ENCODE measurements at regions not wholly inside any gene's neighbourhood (a gene's known extent, or its start where the extent isn't known, plus 50 kb on each side); places are given as distances from the start of the nearest gene placed in this dataset.

GRCh38 chr2:5520463-5520972, 171.7 kb upstream of the SOX11 start:
- no peak for DNase-seq (ENCODE audit: low spot score)

- no peak for DNase-seq (ENCODE audit: low spot score)
Observed at GRCh38 chr2:5521461-5521860, 170.7 kb upstream of the SOX11 start.

GRCh38 chr2:5524551-5524950, 167.6 kb upstream of the SOX11 start:
- no peak for DNase-seq (ENCODE audit: low spot score)

GRCh38 chr2:5528706-5529105, 163.5 kb upstream of the SOX11 start:
- no peak for DNase-seq (ENCODE audit: low spot score)

- DNase-seq (ENCODE audit: low spot score): no peak
Observed at GRCh38 chr2:5530011-5530696, 162.0 kb upstream of the SOX11 start.

- DNase-seq (ENCODE audit: low spot score): no peak
Observed at GRCh38 chr2:5535301-5535700, 156.9 kb upstream of the SOX11 start.

- DNase-seq (ENCODE audit: low spot score): no peak
Observed at GRCh38 chr2:5537180-5537688, 154.9 kb upstream of the SOX11 start.

GRCh38 chr2:5538313-5538712, 153.9 kb upstream of the SOX11 start:
- DNase-seq (ENCODE audit: low spot score): no peak

- no peak for DNase-seq (ENCODE audit: low spot score)
Observed at GRCh38 chr2:5538772-5539171, 153.4 kb upstream of the SOX11 start.

- no peak for DNase-seq (ENCODE audit: low spot score)
Observed at GRCh38 chr2:5539282-5540165, 152.7 kb upstream of the SOX11 start.

- DNase-seq (ENCODE audit: low spot score): no peak
Observed at GRCh38 chr2:5540856-5541255, 151.3 kb upstream of the SOX11 start.

- DNase-seq (ENCODE audit: low spot score): no peak
Observed at GRCh38 chr2:5544205-5544786, 147.9 kb upstream of the SOX11 start.

GRCh38 chr2:5546181-5546580, 146.0 kb upstream of the SOX11 start:
- no peak for DNase-seq (ENCODE audit: low spot score)

- no peak for DNase-seq (ENCODE audit: low spot score)
Observed at GRCh38 chr2:5548991-5549715, 143.0 kb upstream of the SOX11 start.

GRCh38 chr2:5549771-5550170, 142.4 kb upstream of the SOX11 start:
- no peak for DNase-seq (ENCODE audit: low spot score)

- no peak for DNase-seq (ENCODE audit: low spot score)
Observed at GRCh38 chr2:5555636-5556035, 136.5 kb upstream of the SOX11 start.

- DNase-seq (ENCODE audit: low spot score): no peak
Observed at GRCh38 chr2:5561006-5561405, 131.2 kb upstream of the SOX11 start.

- no peak for DNase-seq (ENCODE audit: low spot score)
Observed at GRCh38 chr2:5562426-5562825, 129.8 kb upstream of the SOX11 start.

GRCh38 chr2:5562865-5563264, 129.3 kb upstream of the SOX11 start:
- no peak for DNase-seq (ENCODE audit: low spot score)

GRCh38 chr2:5563411-5563810, 128.8 kb upstream of the SOX11 start:
- no peak for DNase-seq (ENCODE audit: low spot score)

- DNase-seq (ENCODE audit: low spot score): no peak
Observed at GRCh38 chr2:5569256-5569655, 122.9 kb upstream of the SOX11 start.

Data from mesenteric fat pad (tissue), 1 donor.